ENCODE measurements at regions not wholly inside any gene's neighbourhood (a gene's known extent, or its start where the extent isn't known, plus 50 kb on each side); places are given as distances from the start of the nearest gene placed in this dataset.

- no peak for TF ChIP-seq CTCF (IDR thresholded peaks at IDR 0.05; ENCODE audit: control extremely low read depth, extremely low read depth, low read depth, missing control alignments)
- DNase-seq (ENCODE audit: extremely low spot score): no peak
- CTCF ChIA-PET: interaction anchor here (1.1 kb wide), 1 partner anchor 8 kb away, joined by 3 read pairs; no protein-coding TSS in a partner anchor
- POLR2A ChIA-PET: no interaction called here
Measured at GRCh38 chr2:2575181-2575577, 244.1 kb upstream of the MYT1L start.

GRCh38 chr2:2574401-2575180, 243.5 kb upstream of the MYT1L start:
- no peak for TF ChIP-seq CTCF (IDR thresholded peaks at IDR 0.05; ENCODE audit: control extremely low read depth, extremely low read depth, low read depth, missing control alignments)
- CTCF ChIA-PET: interaction anchor here (1.1 kb wide), 1 partner anchor 8 kb away, joined by 3 read pairs; no protein-coding TSS in a partner anchor
- DNase-seq (ENCODE audit: extremely low spot score): no peak
- POLR2A ChIA-PET: no interaction called here

- POLR2A ChIA-PET: no interaction called here
- TF ChIP-seq CTCF (IDR thresholded peaks at IDR 0.05; ENCODE audit: control extremely low read depth, extremely low read depth, low read depth, missing control alignments): no peak
- CTCF ChIA-PET: interaction anchor here (1.1 kb wide), 1 partner anchor 9 kb away, joined by 3 read pairs; no protein-coding TSS in a partner anchor
- DNase-seq (ENCODE audit: extremely low spot score): no peak
Measured at GRCh38 chr2:2573658-2574293, 242.7 kb upstream of the MYT1L start.

- ChIA-PET POLR2A (no interaction called here), CTCF (no interaction called here)
- TF ChIP-seq CTCF (IDR thresholded peaks at IDR 0.05; ENCODE audit: control extremely low read depth, extremely low read depth, low read depth, missing control alignments): no peak
- DNase-seq (ENCODE audit: extremely low spot score): no peak
Measured at GRCh38 chr2:2573205-2573604, 242.1 kb upstream of the MYT1L start.

GRCh38 chr2:2572393-2573204, 241.5 kb upstream of the MYT1L start:
- no peak for TF ChIP-seq CTCF (IDR thresholded peaks at IDR 0.05; ENCODE audit: control extremely low read depth, extremely low read depth, low read depth, missing control alignments)
- CTCF ChIA-PET: no interaction called here
- DNase-seq (ENCODE audit: extremely low spot score): no peak
- POLR2A ChIA-PET: no interaction called here

- POLR2A ChIA-PET: no interaction called here
- CTCF ChIA-PET: no interaction called here
- no peak for TF ChIP-seq CTCF (IDR thresholded peaks at IDR 0.05; ENCODE audit: control extremely low read depth, extremely low read depth, low read depth, missing control alignments)
- DNase-seq (ENCODE audit: extremely low spot score): no peak
Measured at GRCh38 chr2:2571301-2572150, 240.5 kb upstream of the MYT1L start.
